IPS-NIHi11 (cell line): ENCODE measurements at regions not wholly inside any gene's neighbourhood (a gene's known extent, or its start where the extent isn't known, plus 50 kb on each side); places are given as distances from the start of the nearest gene placed in this dataset.

ENCODE experiments used
- DNase-seq: peaks from one replicate; pipeline ENCODE4 v3.0.0; 2012; ENCODE audit warnings: mixed read lengths, low spot score

DNA sequence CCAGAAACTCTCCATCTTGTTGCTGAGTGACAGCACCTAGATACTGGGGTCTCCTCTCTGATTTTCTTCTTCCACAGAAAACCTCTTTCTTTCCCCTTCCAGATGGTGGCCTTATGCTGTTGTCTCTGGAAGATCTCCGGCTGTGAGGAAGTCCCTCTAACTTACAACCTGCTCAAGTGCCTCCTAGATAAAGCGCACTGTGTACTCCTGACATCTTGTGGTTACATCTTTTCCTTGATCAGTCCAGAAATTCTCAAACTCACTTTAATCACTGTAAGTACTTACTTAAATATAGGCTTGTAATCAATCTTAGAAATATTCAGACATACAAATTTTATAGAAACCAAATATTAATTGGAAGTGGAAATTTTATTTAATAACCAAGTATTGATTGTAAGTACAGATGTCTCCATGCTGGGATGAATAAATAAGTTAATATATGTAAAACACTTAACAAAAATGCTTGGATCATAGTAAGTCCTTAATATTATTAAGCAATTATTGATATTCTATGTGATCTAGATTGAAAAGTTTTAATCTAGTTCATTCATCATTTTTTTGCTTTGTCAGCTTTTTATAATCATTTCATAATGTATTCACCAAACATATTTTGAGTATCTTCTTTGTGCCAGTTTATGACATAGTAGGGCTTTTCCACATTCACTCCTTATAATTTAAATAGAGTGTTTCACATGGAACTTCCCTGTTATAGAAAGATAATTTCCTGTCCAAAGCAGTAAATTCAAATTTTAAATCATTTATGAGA is 1381.4 kb upstream of the CDH6 start:
- DNase-seq: no peak

DNA sequence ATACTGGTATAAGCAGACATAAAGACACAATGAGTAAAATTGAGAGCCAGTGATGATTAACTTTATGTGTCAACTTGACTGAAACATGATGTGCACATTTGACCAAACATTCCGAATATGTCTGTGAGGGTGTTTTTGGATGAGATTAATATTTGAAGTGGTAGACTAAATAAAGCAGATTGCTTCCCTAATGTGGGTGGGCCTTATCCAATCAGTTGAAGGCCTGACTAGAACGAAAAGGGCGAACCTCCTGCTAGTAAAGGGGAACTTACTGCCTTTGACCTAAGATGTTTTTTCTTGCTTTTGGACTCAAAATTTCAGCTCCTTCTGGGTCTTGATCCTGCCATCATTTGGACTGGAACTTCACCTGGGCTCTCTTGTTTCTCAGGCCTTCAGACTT is 1387.7 kb upstream of the CDH6 start:
- DNase-seq: no peak

DNA sequence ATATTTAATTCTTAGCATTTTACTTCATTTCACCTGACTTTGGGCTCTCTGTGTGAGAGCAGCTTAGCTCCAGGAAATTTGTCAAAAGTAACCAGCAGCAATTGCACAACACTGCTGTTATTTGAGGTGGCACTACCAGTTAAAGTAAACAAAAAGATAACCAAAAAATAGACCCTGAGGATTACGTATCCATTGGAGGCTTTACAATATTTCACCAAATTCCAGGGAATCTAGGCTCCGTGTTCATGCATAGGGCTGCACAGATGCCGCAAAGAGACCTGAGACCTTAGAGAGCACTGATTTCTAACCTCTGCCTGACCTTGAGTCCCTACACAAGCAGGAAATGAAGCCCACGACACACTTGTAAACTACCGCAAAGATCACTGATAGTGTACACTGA is 1392.7 kb upstream of the CDH6 start:
- no peak for DNase-seq

DNA sequence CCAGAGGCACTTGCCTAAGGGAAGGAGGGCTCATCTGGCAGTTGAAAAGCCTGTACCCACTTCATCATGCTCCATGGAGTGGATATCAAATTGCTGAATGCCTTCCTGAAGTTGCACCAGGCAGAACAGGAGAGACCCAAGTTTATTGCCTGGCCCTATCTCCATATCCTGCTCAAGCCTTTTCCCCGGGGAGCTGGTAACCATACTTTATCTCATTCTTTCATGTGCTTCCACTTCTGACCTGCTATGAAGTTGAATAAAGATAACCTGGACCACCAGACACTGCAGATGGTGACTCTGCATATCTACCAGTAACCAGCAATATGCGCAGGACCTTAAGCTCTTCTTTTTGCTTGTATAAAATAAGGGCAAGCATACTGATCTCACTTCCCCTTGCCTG is 1397.5 kb upstream of the CDH6 start:
- no peak for DNase-seq

DNA sequence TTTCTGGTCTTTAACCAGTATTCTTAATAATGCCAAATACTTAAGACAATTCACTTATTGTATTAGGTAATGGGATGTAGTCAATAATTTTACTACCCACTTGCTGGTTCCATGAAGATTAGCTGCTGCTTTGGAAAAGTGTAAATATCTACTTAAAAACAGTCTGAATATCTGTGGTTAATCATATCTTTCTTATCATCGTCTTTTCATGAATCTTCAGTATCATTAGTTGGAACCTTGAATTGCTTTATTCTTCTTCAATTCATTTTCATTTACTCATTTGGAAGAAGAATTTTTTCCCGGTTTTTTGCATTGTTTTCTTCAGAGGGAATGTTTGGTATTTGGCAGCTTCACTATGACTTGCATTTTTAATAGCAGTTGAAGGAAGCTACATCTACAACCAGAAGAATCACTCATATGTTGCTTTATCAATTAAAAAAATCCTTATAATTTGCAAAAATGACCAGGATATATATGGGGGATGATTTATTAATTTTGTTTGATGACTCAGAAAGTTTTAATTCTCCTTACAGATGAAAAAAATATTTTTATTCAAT is 1398.3 kb upstream of the CDH6 start:
- no peak for DNase-seq

DNA sequence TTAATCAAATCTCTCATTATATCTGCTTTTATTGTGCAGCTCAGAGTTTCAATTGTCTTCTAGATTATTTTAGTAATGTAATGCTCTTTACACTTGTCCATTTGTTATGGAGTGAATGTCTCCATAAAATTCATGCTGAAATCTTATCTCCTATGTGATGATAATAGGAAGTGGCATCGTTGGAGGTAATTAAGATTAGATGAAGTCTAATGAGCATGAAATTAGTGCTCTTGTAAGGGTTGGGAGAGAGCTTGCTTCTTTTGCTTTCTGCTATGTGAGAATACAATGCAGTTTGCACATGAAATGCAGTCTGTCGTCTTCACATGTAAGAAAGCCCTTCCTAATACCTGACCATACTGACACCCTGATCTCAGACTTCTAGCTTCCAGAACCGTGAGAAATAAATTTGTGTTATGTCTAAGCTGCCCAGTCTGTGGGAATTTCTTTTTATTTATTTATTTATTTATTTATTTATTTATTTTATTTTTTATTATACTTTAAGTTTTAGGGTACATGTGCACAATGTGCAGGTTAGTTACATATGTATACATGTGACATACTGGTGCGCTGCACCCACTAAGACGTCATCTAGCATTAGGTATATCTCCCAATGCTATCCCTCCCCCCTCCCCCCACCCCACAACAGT is 1399.2 kb upstream of the CDH6 start:
- no peak for DNase-seq

DNA sequence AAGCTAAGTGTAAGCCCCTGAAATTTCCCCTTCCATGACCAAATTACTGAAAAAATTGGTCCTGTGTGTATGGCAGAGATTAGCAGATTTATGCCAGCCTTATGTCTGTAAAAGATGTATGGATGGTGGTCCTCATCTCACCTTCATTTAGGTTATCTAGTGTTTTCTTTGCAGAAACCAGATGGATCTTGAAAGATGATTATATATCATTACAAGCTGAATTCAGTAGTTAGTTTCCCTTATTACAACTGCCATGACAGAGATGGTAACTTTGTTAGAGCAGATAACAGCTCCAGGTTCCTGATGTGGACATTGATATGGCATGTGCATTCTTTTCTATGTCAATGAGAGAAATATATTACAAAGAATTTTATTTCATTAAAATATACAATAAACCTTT is 1403.2 kb upstream of the CDH6 start:
- DNase-seq: no peak

DNA sequence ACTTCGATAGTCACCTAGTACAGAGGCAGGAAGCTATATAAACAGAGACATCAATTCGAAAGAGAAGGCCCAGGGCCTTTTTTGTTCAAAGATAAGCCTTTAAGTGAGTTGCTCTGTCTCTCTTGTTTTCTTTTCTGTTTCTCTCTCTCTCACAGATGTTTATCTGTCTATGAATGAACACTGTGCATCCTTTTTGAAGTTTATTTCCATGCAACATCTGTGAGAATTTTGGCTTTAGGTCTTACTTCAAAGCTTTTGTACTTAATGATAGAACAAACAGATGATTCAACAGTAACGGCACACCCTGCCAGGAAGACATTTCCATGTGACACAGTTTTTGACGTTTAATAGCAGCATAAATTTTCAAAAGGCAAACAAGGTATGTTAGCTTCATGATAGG is 1413.1 kb upstream of the CDH6 start:
- DNase-seq: no peak

DNA sequence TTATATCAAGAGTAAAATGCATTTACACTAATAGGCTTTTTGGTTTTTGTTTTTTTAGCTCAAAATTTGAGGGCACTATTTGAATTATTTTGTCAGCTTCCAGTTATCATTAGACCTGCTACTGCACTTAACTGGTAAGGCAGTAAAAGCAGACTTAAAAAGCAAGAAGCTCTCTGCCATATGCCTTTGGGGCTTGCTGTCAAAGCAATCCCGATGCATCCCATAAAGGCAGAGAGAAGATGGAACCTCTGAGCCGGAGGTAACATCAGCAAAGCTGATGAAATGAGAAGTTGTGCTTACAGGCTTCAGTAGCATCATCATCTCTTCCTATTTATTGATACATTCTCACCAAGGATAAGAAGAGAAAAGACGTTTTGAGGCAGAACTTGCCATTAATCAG is 1414.3 kb upstream of the CDH6 start:
- no peak for DNase-seq

DNA sequence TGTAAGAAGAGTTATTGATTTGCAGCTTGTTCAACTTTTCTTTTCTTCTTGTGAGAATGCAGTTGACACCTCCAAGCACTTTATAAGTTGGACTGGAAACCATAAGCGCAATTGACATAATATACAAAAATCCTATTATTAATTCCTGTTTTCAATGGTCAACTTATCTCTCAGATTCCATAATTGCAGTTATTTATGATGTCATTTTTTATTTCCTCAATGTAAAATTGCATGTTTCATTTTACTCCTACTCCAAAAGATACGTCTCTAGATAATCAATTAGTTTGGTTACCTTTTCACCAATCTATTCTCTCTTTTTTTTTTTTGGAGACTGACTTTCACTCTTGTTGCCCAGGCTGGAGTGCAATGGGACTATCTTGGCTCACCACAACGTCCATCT is 1416.1 kb upstream of the CDH6 start:
- DNase-seq: no peak

DNA sequence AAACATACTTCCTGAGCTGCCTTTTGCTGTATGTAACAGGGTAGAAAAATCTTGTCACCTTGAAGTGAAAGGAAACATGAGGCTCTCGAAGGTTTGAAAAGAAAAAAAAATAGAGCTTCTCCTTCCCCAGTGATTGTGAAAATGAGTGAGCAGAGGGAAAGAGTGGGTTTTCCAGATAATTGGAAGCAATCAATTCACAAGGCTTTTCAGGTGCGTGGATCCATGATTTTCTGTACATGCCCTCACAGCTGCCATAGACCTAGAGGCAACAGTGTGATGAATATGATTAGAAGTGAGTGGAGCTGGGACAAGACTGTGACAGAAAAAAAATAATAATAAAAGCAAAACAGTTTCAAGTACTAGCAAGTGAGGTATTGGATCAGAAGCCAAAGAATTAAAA is 1422.5 kb upstream of the CDH6 start:
- DNase-seq: no peak

DNA sequence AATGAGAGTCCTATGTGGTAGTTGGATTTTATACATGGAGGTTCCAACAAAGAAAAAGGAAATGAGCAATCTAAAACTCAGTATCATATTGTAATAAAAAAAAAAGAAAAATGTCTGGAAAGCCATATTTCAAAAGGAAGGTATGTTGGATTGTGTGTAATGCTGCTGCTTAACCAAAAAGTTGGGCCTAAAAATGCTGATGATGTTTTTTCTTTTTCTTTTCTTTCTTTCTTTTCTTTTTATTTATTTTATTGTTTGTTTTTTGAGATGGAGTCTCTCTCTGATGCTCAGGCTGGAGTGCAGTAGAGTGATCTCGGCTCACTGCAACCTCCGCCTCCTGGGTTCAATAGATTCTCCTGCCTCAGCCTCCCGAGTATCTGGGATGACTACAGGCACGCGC is 1424.0 kb upstream of the CDH6 start:
- no peak for DNase-seq

DNA sequence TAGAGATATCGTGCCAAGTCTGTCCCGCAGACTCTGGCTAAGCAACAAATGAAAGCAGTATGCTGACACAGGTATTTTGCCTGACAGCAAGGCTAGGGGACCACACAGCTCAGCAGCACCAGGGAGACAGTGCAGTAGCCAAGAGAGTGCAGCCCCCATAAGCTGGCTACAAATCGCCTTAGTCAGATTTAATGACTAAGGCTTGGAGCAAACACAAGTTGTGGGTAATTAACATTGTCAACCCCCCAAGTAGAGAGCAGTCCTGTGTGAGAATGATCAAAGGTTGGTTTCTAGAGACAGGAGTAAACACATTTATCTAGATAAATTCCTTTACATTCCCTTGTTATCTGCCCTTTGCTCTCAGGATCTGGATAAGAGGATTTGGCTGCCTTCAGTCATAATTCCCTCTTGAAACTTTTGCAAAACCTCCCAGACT is 1434.5 kb upstream of the CDH6 start:
- DNase-seq: no peak

DNA sequence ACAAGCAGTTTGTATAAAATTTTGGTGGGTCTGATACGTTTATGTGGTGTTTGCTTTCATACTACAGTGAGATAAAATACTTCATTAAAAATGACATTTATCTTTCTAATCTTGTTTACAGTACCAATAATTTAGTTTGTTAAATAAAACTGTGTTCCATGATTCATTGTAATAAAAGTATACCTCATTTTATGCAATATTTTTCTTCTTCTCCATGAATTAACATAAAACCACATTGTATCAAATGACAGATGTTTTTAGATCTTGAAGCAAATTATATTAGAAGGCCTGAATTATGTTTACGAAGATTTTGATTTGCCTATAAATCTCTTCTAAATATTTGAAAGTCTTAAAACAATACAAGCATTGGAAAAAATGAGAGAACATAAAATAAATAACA is 1443.0 kb upstream of the CDH6 start:
- DNase-seq: no peak

DNA sequence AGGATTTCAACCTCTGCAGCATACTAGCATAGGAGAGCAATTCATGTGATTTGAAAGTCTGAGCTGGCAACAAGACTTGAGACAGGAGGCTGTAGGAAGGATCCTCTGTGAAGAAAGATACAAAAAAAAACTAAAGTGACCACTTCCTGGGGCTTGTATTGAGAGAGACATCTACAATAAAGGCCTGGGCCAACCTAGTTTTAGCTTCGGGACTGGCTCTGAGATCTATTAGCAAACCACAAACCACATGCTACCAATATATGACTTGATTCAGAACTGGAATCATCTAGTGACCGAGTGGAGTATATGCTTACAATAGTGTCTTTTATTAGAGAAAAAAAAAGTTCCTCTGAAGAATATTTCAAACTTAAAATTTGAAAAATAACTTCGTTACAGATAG is 1448.9 kb upstream of the CDH6 start:
- no peak for DNase-seq

DNA sequence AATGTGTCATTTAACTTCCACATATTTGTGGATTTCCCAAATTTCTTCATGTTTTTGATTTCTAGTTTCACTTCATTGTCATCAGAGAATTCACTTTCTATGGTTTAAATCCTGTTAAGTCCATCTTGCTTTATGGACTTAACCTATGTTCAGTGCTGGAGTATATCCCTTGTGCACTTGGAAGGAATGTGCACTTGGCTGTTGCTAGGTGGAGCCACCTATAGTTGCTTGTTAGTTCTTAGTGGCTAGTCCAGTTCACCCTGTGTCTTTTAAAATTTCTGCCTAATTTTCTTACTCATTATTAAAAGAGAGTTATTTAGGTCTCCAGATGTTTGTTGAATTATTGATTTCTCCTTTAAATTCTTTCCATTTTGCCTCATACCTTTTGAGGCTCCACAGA is 1472.5 kb upstream of the CDH6 start:
- DNase-seq: no peak

DNA sequence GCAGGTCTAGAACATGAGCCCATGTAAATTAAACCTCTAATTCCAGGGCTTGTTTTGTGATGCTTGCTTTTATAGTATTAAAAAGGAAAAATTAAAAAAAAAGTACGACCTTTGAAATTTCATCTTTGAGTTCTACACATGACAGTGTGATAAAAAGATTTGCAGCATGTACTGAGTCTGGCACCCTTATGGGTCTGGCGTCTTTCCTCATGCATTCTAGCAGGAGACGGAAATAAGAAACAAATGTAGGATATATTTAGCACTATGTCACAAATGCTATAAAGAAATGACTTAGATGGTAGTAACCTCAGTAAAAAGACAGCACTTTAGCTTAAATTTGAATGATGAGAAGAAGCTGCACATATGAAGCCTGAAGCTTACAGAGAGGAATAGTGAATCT is 1474.3 kb upstream of the CDH6 start:
- DNase-seq: no peak

DNA sequence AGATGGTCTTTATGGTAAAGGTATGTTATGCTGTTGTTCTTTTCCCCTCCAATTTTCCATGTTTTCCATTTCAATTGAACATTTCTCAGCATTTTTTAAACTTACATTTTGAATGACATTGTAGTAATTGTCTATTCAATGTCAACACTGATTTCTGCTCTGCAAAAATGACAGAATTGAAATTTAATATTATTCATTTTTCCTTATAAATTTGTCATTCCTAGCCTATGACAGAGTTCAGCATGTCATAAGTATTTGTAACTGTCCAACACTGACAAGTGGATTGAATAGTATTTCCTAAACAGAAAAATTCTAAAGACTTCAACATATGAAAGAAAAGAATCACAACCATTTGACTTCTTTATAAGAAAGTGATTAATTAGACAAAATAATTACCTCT is 1478.3 kb upstream of the CDH6 start:
- no peak for DNase-seq

DNA sequence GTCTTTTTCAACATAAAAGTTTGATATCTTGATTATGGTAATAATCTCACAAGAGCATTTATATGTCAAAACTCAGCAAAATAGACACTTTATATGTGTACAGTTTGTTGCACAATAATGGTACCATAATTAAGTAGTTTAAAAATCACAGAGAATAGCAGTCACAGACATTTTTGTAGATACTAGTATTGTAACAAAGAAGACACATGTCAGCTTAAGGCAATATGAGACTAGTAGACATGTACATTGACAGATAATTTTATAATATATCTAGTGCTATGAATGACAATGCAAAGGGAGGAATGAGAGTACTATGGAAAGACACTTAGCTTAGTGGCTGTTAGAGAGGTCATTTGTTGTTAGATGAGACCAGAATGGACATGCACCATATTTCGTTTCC is 1490.6 kb upstream of the CDH6 start:
- no peak for DNase-seq

DNA sequence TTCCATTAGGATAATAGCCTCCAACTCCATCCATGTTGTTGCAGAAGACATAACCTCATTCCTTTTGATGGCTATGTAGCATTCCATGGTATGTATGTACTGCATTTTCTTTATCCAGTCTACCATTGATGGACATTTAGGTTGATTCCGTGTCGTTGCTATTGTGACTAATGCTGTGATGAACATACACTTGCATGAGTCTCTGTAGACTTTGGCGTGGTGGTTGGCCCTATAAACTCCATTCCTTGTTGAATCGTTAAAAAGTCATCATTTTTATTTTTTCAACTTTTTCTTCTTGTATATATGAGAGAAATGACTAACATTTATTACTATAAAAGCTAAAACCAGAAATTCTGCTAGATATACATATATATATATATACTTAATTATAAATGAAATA is 1491.9 kb upstream of the CDH6 start:
- no peak for DNase-seq

DNA sequence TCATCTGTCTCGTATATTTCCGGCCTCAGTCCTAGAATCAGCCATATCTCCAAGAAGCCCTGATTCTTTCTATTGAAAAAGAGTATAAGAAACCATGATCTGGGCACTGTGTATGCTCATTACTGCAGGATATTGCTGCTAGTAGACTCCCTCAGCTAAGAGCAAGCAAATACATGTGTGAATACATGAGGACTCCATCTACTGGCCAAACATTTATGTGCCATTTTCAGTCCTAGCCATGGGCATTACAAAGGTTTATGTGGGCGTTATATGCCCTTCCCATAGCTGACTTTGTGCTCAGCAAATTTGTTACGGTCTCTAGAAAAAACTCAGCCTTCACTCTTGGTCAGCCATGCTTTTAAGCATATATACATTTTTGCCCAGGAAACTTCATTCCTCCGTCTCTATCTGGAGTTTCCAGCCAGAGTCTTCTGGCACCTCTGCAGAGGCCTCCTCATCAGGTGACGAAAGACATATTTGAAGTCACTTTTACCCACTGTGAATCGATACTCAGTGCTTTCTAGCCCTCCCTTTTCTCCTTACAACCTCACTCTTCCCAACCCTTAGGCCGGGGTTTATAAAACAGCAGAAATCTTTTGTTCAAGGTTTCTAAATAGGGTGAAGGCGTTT is 1495.6 kb upstream of the CDH6 start:
- DNase-seq: peak; percentile 38

DNA sequence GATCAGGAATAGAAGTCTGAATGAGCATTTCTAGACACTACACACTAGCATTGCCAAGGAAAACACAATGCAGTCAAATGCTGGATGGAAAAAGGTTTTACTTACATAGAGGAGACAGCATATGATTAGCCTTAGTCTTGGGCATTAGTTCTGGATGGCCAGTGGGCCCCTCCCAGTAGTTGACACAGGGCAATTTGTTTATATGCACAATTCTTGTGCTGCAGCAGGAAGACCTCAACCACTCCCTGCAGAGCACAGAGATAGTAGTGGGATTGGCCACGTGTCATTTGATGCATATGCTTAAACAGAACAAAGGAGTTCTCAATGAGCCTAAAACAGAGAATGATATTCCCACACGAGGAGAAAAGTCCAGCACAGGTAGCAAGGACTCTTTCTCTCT is 1496.2 kb upstream of the CDH6 start:
- DNase-seq: no peak

DNA sequence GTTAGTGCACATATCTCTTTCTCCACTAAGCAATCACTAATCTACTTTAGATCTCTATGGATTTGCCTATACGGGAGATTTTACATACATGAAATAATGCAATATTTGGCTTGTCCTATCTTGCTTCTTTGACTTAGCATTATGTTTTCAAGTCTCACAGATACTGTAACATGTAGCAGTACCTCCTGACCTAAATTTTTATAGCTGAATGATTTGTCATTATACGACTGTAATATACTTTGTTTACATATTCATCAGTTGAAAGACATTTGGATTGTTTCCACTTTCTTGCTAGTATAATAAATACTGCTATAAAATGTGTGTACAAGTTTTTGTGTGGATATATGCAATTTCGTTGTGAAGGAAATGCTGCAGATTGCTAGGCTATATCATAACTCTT is 1520.8 kb upstream of the CDH6 start:
- no peak for DNase-seq
